Neural cell (in vitro differentiated cells): ENCODE measurements at regions not wholly inside any gene's neighbourhood (a gene's known extent, or its start where the extent isn't known, plus 50 kb on each side); places are given as distances from the start of the nearest gene placed in this dataset.

Experiments used
- H2AFZ ChIP-seq: fragments of 200-600, 300-800 bp; sonication (generic), shearing (Covaris generic); 2 replicates; pipeline ENCODE4 v1.6.0; 2014; ENCODE audit warnings: low read depth, mild to moderate bottlenecking, antibody characterized with exemption, low read length, moderate library complexity
- H3F3A ChIP-seq: fragments of 200-600 bp; shearing (Covaris generic); 2 replicates; pipeline ENCODE4 v1.6.1; 2016; ENCODE audit warnings: mild to moderate bottlenecking, moderate library complexity, mixed read lengths, antibody characterized with exemption, low read length; ENCODE audit not compliant: insufficient read depth, poor library complexity, severe bottlenecking
- H3K27ac ChIP-seq: fragments of 200-600, 300-800 bp; sonication (generic), shearing (Covaris generic); 2 replicates; pipeline ENCODE4 v1.5.1; 2014; ENCODE audit warnings: mild to moderate bottlenecking, low read length, moderate library complexity
- H3K27me3 ChIP-seq: fragments of 300-800, 200-600 bp; sonication (generic), shearing (Covaris generic); 2 replicates; pipeline ENCODE4 v1.6.0; 2014; ENCODE audit warnings: mild to moderate bottlenecking, low read depth, low read length, moderate library complexity; ENCODE audit not compliant: insufficient read depth
- H3K36me3 ChIP-seq: fragments of 300-800, 200-600 bp; sonication (generic), shearing (Covaris generic); 2 replicates; pipeline ENCODE4 v1.5.1; 2014; ENCODE audit warnings: mild to moderate bottlenecking, antibody characterized with exemption, low read length, moderate library complexity; ENCODE audit not compliant: insufficient read depth
- H3K4me2 ChIP-seq: fragments of 300-800, 200-600 bp; sonication (generic), shearing (Covaris generic); 2 replicates; pipeline ENCODE4 v1.6.0; 2014; ENCODE audit warnings: mild to moderate bottlenecking, low read length
- H3K4me3 ChIP-seq: fragments of 300-800, 200-600 bp; sonication (generic), shearing (Covaris generic); 2 replicates; pipeline ENCODE4 v1.5.1; 2014; ENCODE audit warnings: mild to moderate bottlenecking, low read length, moderate library complexity
- H3K79me2 ChIP-seq: fragments of 200-600 bp; shearing (Covaris generic); replicated peaks from 2 replicates; pipeline ENCODE4 v1.6.0; 2014; ENCODE audit warnings: mild to moderate bottlenecking, low read length, moderate library complexity; ENCODE audit not compliant: insufficient read depth
- H3K9ac ChIP-seq: fragments of 300-800, 200-600 bp; sonication (generic), shearing (Covaris generic); 2 replicates; pipeline ENCODE4 v1.6.1; 2016; ENCODE audit warnings: mild to moderate bottlenecking, low read length, mixed read lengths
- H3K9me2 ChIP-seq: fragments of 200-600 bp; shearing (Covaris generic); 2 replicates; pipeline ENCODE4 v1.6.1; 2016; ENCODE audit warnings: mild to moderate bottlenecking, low read length, mixed read lengths; ENCODE audit not compliant: insufficient read depth
- H3K9me3 ChIP-seq: fragments of 200-600, 300-800 bp; sonication (generic), shearing (Covaris generic); 2 replicates; pipeline ENCODE4 v1.6.1; 2016; ENCODE audit warnings: mild to moderate bottlenecking, mixed run types, low read length, moderate library complexity, mixed read lengths
- H4K20me1 ChIP-seq: fragments of 200-600 bp; shearing (Covaris generic); 2 replicates; pipeline ENCODE4 v1.6.1; 2016; ENCODE audit warnings: mild to moderate bottlenecking, mixed run types; ENCODE audit not compliant: insufficient read depth
- EP300 ChIP-seq: fragments of 450-650 bp; conservative IDR thresholded peaks from 2 replicates; pipeline ENCODE4 v1.6.1; 2014; ENCODE audit warnings: antibody characterized with exemption, mild to moderate bottlenecking, moderate library complexity; ENCODE audit not compliant: poor library complexity, severe bottlenecking
- EZH2 ChIP-seq: fragments of 200-600, 300-800 bp; shearing (Covaris generic), sonication (generic); IDR thresholded peaks from 2 replicates; pipeline ENCODE4 v1.6.1; 2014; ENCODE audit warnings: antibody characterized with exemption, low read length, borderline replicate concordance, mild to moderate bottlenecking; ENCODE audit not compliant: insufficient read depth, poor library complexity, severe bottlenecking
- MXI1 ChIP-seq: fragments of 450-650 bp; conservative IDR thresholded peaks from 2 replicates; pipeline ENCODE4 v1.6.1; 2014; ENCODE audit warnings: antibody characterized with exemption, mild to moderate bottlenecking; ENCODE audit not compliant: poor library complexity, severe bottlenecking
- POLR2AphosphoS5 ChIP-seq: IDR thresholded peaks from 2 replicates; pipeline ENCODE4 v1.6.1; 2012
- RAD21 ChIP-seq: fragments of 450-650 bp; conservative IDR thresholded peaks from 2 replicates; pipeline ENCODE4 v1.6.1; 2014; ENCODE audit warnings: antibody characterized with exemption, mild to moderate bottlenecking, moderate library complexity
- SMC3 ChIP-seq: fragments of 450-650 bp; conservative IDR thresholded peaks from 2 replicates; pipeline ENCODE4 v1.6.1; 2014; ENCODE audit warnings: antibody characterized with exemption, mild to moderate bottlenecking, moderate library complexity; ENCODE audit not compliant: poor library complexity
- TAF1 ChIP-seq: IDR thresholded peaks from 2 replicates; pipeline ENCODE4 v1.6.1; 2012; ENCODE audit warnings: low read depth
- TF ChIP-seq, protein P1 (sequence below): fragments of 450-650 bp; IDR thresholded peaks from 2 replicates; pipeline ENCODE4 v1.5.1; 2014; ENCODE audit warnings: antibody characterized with exemption, mild to moderate bottlenecking, moderate library complexity; ENCODE audit not compliant: poor library complexity, severe bottlenecking
- TF ChIP-seq, protein P2 (sequence below): IDR thresholded peaks from 2 replicates; pipeline ENCODE4 v1.6.1; 2012; ENCODE audit warnings: borderline replicate concordance

DNA sequence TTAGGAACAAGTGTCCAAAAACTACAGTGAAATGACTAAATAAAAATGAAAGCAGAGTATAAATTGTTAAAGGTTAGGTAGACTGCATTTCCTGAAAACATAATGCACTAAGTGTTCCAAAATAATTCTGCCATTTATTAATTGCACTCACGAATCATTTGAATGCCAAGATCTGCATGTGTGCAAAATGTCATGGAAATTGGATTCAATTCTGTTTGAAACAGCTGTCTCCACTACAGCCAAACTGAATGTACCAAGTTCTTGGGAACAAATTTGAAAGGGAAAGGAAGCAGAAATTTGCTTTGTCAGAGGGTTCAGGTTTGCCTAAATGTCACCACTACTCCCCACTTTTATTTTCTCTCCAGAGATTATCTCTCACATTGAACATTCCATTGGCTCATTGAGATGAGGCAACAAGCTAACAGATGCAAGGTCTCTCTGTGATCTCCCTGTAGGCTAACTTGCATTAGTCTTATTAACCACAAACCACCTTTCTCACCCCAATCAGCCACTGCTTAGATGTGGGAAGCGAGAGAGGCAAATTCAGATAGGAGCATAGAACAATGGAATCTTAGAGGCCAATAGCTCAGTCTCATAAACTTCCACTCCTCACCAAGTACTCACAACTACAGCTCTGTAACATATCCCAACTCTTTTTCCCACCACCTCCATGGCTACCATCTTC lies 226.6 kb downstream of the KDR start:
- TF ChIP-seq, protein P1, sequence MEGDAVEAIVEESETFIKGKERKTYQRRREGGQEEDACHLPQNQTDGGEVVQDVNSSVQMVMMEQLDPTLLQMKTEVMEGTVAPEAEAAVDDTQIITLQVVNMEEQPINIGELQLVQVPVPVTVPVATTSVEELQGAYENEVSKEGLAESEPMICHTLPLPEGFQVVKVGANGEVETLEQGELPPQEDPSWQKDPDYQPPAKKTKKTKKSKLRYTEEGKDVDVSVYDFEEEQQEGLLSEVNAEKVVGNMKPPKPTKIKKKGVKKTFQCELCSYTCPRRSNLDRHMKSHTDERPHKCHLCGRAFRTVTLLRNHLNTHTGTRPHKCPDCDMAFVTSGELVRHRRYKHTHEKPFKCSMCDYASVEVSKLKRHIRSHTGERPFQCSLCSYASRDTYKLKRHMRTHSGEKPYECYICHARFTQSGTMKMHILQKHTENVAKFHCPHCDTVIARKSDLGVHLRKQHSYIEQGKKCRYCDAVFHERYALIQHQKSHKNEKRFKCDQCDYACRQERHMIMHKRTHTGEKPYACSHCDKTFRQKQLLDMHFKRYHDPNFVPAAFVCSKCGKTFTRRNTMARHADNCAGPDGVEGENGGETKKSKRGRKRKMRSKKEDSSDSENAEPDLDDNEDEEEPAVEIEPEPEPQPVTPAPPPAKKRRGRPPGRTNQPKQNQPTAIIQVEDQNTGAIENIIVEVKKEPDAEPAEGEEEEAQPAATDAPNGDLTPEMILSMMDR: no peak
- no peak for TF ChIP-seq MXI1
- TF ChIP-seq EP300: no peak

DNA sequence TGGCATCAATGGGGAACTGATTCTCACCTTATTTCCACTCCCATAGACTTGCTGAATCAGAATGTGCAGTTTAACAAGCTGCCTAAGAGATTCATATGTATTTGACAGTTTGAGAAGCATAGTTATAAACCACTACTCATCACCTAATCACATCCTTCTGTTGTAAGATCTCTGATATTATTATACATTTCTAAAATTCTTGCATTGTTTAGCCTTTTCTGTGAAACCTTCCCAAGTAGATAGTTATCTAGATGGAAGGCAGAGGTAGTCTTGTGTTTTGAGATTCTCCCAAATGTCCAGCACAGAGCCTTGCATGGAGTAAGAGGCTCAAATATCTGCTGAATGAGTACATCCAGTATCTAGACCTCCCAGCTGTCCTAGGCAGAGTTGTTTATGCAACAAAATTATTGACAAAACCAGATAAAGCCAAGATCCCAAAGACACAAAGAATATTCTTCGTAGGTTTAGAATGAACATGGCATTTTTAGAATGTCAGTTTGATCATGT lies 227.3 kb downstream of the KDR start:
- Histone ChIP-seq H3K79me2 (no peaks in the 10 kb centered on the region), H3K9me2 (no peaks in the 10 kb centered on the region), H3K9ac (no peak overlapping the region), H3F3A (no peaks in the 10 kb centered on the region), H2AFZ (no peak overlapping the region), H3K4me2 (no peak overlapping the region), H3K27me3 (no peaks in the 10 kb centered on the region), H3K9me3 (no peaks in the 10 kb centered on the region), H3K4me3 (no peak overlapping the region), H3K36me3 (no peaks in the 10 kb centered on the region), H3K27ac (no peak overlapping the region), H4K20me1 (no peaks in the 10 kb centered on the region)
- TF ChIP-seq SMC3 (no peak), POLR2AphosphoS5 (no peak), RAD21 (no peak), TAF1 (no peak), MXI1 (no peak), EZH2 (no peak), EP300 (no peak)
- TF ChIP-seq, protein P2, sequence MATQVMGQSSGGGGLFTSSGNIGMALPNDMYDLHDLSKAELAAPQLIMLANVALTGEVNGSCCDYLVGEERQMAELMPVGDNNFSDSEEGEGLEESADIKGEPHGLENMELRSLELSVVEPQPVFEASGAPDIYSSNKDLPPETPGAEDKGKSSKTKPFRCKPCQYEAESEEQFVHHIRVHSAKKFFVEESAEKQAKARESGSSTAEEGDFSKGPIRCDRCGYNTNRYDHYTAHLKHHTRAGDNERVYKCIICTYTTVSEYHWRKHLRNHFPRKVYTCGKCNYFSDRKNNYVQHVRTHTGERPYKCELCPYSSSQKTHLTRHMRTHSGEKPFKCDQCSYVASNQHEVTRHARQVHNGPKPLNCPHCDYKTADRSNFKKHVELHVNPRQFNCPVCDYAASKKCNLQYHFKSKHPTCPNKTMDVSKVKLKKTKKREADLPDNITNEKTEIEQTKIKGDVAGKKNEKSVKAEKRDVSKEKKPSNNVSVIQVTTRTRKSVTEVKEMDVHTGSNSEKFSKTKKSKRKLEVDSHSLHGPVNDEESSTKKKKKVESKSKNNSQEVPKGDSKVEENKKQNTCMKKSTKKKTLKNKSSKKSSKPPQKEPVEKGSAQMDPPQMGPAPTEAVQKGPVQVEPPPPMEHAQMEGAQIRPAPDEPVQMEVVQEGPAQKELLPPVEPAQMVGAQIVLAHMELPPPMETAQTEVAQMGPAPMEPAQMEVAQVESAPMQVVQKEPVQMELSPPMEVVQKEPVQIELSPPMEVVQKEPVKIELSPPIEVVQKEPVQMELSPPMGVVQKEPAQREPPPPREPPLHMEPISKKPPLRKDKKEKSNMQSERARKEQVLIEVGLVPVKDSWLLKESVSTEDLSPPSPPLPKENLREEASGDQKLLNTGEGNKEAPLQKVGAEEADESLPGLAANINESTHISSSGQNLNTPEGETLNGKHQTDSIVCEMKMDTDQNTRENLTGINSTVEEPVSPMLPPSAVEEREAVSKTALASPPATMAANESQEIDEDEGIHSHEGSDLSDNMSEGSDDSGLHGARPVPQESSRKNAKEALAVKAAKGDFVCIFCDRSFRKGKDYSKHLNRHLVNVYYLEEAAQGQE: no peak
- TF ChIP-seq, protein P1: no peak

More for the DNA sequence above, 226.6 kb downstream of the KDR start:
- Histone ChIP-seq H3K36me3 (no peaks in the 10 kb centered on the region), H3K9me3 (no peaks in the 10 kb centered on the region), H3K9me2 (no peaks in the 10 kb centered on the region), H3K4me3 (no peak overlapping the region), H2AFZ (no peak overlapping the region), H4K20me1 (no peaks in the 10 kb centered on the region), H3K9ac (no peak overlapping the region), H3K27ac (no peak overlapping the region), H3K4me2 (no peak overlapping the region), H3F3A (no peaks in the 10 kb centered on the region), H3K27me3 (no peaks in the 10 kb centered on the region), H3K79me2 (no peaks in the 10 kb centered on the region)
